Endothelial cell (in vitro differentiated cells): ENCODE measurements at regions not wholly inside any gene's neighbourhood (a gene's known extent, or its start where the extent isn't known, plus 50 kb on each side); places are given as distances from the start of the nearest gene placed in this dataset.

Source experiments
- DNase-seq: peaks from one replicate; pipeline ENCODE4 v3.0.0; 2021; ENCODE audit warnings: low spot score
- H3K27ac Mint-ChIP-seq: one replicate; pipeline ENCODE4 v1.8.0; 2021; ENCODE audit warnings: mixed read lengths, inconsistent platforms; ENCODE audit not compliant: unreplicated experiment
- H3K27me3 Mint-ChIP-seq: one replicate; pipeline ENCODE4 v1.8.0; 2021; ENCODE audit warnings: mild to moderate bottlenecking, moderate library complexity, mixed read lengths, inconsistent platforms; ENCODE audit not compliant: unreplicated experiment
- H3K36me3 Mint-ChIP-seq: one replicate; pipeline ENCODE4 v1.8.0; 2021; ENCODE audit warnings: mild to moderate bottlenecking, low read depth, mixed read lengths, inconsistent platforms; ENCODE audit not compliant: unreplicated experiment
- H3K4me1 Mint-ChIP-seq: one replicate; pipeline ENCODE4 v1.8.0; 2021; ENCODE audit warnings: mild to moderate bottlenecking, mixed read lengths, inconsistent platforms; ENCODE audit not compliant: unreplicated experiment
- H3K4me3 Mint-ChIP-seq: one replicate; pipeline ENCODE4 v1.8.0; 2021; ENCODE audit warnings: mild to moderate bottlenecking, mixed read lengths, inconsistent platforms; ENCODE audit not compliant: unreplicated experiment
- H3K9me3 Mint-ChIP-seq: one replicate; pipeline ENCODE4 v1.8.0; 2021; ENCODE audit warnings: mixed read lengths, inconsistent platforms; ENCODE audit not compliant: unreplicated experiment
- CTCF ChIP-seq: fragments of 200-600 bp; sonication (generic); IDR thresholded peaks from one replicate; pipeline ENCODE4 v1.5.0; 2021; ENCODE audit warnings: antibody characterized with exemption; ENCODE audit not compliant: unreplicated experiment

- Mint-ChIP-seq H3K4me3 (no peak overlapping the region), H3K27ac (no peak overlapping the region), H3K27me3 (no peaks in the 10 kb centered on the region), H3K4me1 (no peaks in the 10 kb centered on the region), H3K36me3 (no peaks in the 10 kb centered on the region), H3K9me3 (no peaks in the 10 kb centered on the region)
- no peak for DNase-seq
- TF ChIP-seq CTCF = no peak
Observed at GRCh38 chr18:73381699-73382036, 513.9 kb upstream of the NETO1 start.

- Mint-ChIP-seq H3K27me3 (no peaks in the 10 kb centered on the region), H3K36me3 (peaks cover 4% of the 10 kb centered on the region), H3K9me3 (no peaks in the 10 kb centered on the region), H3K4me3 (no peak overlapping the region), H3K4me1 (no peaks in the 10 kb centered on the region), H3K27ac (no peak overlapping the region)
- DNase-seq = no peak
- no peak for TF ChIP-seq CTCF
Observed at GRCh38 chr18:73381016-73381698, 513.4 kb upstream of the NETO1 start.

- Mint-ChIP-seq H3K27ac (no peak overlapping the region), H3K4me3 (no peak overlapping the region), H3K4me1 (no peaks in the 10 kb centered on the region), H3K36me3 (no peaks in the 10 kb centered on the region), H3K9me3 (no peaks in the 10 kb centered on the region), H3K27me3 (no peaks in the 10 kb centered on the region)
- no peak for DNase-seq
- no peak for TF ChIP-seq CTCF
Observed at GRCh38 chr18:73366713-73367112, 498.9 kb upstream of the NETO1 start.

- Mint-ChIP-seq H3K27me3 (no peaks in the 10 kb centered on the region), H3K36me3 (no peaks in the 10 kb centered on the region), H3K4me1 (no peaks in the 10 kb centered on the region), H3K27ac (no peak overlapping the region), H3K4me3 (no peak overlapping the region), H3K9me3 (no peaks in the 10 kb centered on the region)
- no peak for TF ChIP-seq CTCF
- no peak for DNase-seq
Observed at GRCh38 chr18:73365018-73365417, 497.2 kb upstream of the NETO1 start.

GRCh38 chr18:73355121-73355520 is 487.3 kb upstream of the NETO1 start:
- no peak for TF ChIP-seq CTCF
- Mint-ChIP-seq H3K36me3 (no peaks in the 10 kb centered on the region), H3K4me1 (no peaks in the 10 kb centered on the region), H3K4me3 (no peak overlapping the region), H3K27ac (no peak overlapping the region), H3K9me3 (no peaks in the 10 kb centered on the region), H3K27me3 (no peaks in the 10 kb centered on the region)
- no peak for DNase-seq
